ENCODE measurements at regions not wholly inside any gene's neighbourhood (a gene's known extent, or its start where the extent isn't known, plus 50 kb on each side); places are given as distances from the start of the nearest gene placed in this dataset.

DNA sequence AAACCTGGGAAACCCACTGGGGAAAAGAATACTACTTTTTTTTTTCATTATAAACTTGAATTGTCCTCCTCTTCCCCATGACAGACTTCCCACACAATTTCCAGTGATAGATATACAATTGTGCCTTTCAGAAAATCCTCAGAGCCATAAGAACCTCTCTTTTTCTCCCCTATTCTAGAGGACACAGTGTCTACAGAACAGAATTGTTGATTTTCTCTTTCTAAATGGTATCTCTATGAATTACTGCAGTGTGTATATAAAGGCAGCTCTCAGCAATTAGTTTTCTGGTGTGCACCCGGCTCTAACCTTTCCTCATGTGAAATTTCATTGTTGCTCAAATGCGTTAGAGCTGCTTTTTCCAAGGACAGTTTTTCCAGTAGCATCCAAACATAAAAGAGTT lies 430.1 kb downstream of the TUSC7 start:
- no peak for TF ChIP-seq EZH2phosphoT487 (IDR thresholded peaks at IDR 0.05; ENCODE audit: insufficient read depth, low read depth)
- no peak for TF ChIP-seq EZH2 (IDR thresholded peaks at IDR 0.05; ENCODE audit: insufficient read depth, poor library complexity, severe bottlenecking)

All from GM23248 (cell line).